ENCODE measurements at regions not wholly inside any gene's neighbourhood (a gene's known extent, or its start where the extent isn't known, plus 50 kb on each side); places are given as distances from the start of the nearest gene placed in this dataset.
"Not testable (repeated sequence)": the region's sequence is repeated elsewhere in the genome, so short reads cannot be mapped to it uniquely, and the experiment has no call there.

DNA sequence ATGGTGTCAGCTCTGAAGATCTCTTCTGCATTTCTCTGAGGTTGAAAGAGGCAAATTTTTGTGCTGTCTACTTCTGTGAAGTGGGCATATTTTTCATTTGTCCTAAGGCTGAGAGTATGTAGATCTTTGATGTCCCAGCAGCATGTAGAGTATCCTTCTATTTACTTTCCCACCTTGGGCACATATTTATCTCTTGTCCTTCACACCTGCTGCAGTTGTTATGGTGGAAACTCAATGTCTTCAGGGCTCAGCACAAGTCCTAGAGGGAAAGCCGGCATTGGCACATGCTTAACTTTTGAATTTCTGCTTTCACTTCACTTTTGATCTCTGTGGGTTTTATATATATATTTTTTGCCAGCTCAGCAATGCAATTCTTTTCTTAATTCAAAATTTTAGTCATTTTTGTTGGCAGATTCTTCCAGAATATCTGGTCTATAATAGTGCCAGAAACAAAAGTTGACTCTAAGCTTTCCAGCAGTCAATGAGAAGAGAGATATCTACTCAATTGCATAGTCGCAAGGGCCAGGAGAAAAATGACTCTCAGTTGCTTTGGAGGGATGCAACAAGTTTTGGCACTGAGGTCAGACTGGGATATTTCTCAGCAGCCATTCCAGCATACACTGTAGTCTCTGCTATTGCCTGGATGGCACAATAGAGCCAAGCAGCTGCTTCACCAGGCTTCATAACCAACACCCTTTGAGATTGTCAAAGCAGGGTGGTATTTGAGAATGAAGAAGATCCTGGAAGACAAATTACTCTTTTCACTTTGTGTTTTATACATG is 127.8 kb upstream of the FAT1 start:
- no peak for DNase-seq

DNA sequence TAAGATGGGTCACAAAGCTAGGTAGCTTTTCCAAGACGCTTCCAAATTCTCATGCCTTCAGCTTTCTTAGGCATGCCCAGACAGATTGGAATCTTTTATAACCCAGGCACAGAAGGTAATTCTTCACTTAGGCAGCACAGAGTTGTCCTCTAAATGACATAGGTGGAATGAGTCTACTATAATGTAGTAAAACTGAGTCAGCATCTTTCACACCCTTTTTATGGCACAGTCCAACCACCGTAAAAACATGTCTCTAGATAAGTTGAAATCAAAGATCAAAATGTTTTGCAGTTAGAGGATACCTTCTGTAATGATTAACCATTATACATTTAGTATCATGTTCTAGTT is 128.4 kb upstream of the FAT1 start:
- DNase-seq = no peak

DNA sequence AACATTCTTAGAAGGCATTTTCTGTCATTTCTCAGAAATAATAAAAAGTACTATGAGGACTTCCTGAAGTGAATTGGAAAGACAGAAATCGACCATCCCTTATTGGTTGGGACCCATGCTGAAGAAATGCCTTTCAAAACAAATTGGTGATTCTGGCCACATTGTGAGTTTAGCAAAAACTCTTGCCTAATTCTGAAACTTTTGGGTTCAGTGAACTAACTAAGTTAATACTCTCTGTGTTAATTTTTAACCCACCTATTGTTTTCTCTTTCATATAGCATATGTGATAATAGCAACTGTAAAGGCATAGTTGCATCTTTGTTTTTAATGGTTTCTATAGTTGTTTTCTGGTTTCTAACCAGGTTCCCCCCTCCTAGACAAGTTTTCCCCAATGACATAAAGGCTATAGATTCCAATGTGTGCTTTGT is 129.3 kb upstream of the FAT1 start:
- no peak for DNase-seq

- no peak for DNase-seq
Observed at GRCh38 chr4:186854256-186854655, 130.6 kb upstream of the FAT1 start.

DNA sequence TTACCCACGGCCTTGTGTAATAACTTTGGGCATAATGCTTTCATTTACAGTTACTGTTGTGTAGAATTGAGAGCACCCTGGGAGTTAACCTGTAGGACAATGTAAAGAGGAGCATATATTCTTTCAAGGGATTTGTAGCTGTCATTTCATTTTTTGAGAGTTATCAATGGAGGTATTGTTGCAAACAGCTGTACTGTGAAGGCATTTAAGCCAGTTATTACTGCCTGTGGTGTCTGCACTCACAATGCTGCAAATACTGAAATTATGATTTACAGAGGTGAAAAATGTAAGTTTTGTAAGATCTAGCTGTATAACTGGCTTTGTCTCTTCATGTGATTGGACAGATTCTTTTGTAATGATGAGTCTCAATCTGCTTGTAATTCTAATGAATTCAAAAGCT is 131.5 kb upstream of the FAT1 start:
- DNase-seq = no peak

GRCh38 chr4:186857793-186858192 is 134.1 kb upstream of the FAT1 start:
- no peak for DNase-seq

- no peak for DNase-seq
Observed at GRCh38 chr4:186858355-186858754, 134.7 kb upstream of the FAT1 start.

DNA sequence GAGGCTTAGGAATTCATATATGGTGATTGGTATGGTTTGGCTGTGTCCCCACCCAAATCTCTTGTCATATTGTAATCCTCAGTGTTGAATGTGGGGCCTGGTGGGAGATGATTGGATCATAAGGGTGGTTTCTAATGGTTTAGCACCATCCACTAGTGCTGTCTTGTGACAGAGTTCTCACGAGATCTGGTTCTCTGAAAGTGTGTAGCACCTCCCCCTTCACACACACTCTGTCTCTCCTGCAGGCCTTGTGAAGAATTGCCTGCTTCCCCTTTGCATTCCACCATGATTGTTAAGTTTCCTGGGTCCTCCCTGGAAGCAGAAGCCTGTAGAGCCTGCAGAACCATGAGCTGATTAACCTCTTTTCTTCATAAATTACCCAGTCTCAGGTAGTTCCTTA is 135.8 kb upstream of the FAT1 start:
- DNase-seq = no peak

DNA sequence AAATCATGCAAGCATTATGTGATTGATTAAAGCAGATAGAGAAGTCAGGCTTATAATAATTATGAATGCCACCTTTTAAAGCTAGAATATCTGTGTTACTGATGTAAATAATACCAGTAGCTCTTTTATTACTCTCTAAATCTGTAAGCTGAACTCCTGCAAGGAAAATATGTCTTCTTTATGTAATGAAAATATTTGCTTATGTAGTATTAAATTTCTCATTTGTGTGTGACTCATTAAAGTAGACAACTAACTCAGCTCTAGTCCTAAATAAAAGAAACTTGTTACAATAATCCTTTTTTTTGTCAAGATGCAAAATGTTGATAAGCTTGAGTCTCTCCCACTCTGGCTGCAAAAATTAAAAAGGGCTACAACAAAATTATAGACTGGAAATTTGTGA is 137.7 kb upstream of the FAT1 start:
- DNase-seq = no peak

DNA sequence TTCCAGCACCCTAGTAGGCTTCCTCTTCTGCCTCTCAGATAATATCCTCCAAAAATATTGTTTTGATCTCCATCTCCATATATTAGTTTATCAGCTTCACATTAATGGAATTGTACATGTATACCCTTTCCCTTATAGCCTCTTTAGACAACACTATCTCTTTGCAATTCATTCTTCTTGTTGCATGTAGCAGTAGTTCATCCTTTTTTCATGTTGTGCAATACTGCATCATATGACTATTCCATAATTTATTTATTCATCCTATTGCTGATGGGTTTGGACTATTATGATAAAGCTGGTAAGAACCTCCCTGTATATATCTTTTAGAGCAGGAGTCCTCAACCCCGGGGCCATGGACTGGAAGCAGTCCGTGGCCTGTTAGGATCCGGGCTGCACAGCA is 148.2 kb upstream of the FAT1 start:
- no peak for DNase-seq

DNA sequence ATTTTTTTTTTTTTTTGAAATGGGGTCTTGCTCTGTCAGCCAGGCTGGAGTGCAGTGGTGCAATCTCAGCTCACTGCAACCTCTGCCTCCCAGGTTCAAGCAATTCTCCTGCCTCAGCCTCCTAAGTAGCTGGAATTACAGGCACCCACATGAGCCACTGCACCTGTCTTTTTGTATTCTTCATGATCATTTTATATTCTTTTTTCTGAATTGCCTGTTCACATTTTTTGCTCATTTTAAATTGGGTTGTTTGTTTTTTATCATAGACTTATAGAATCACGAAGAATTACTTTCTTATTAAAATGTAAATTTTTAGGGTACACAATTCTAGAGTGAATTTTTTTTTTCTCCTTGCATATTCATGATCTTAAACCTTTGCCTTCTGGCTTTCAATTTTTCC is 149.4 kb upstream of the FAT1 start:
- DNase-seq = not testable (repeated sequence)

GRCh38 chr4:186875476-186875875 is 151.8 kb upstream of the FAT1 start:
- no peak for DNase-seq

- no peak for DNase-seq
Observed at GRCh38 chr4:186876961-186877626, 153.4 kb upstream of the FAT1 start.

GRCh38 chr4:186878203-186878776 is 154.6 kb upstream of the FAT1 start:
- no peak for DNase-seq

GRCh38 chr4:186881521-186882220 is 158.0 kb upstream of the FAT1 start:
- DNase-seq = peak; percentile 70

DNA sequence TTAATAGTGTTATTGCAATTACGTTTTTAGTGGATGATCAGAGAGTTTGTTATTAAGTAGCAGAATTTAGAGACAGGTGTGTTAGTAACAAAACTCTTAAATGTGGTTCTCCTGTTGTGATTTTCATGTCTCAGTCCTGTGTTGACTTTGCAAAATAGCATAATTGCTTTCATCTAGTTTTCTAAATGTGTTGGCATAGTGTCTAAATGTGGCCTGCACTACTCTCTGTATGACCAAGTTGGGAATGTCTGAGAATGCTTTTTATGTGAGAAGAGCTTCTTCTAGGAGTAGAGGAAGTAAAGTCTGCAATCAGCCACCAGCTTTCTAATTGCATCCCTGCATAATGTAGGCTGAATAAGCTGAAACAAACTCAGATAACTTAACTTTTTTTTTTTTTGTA is 158.6 kb upstream of the FAT1 start:
- DNase-seq = no peak

- no peak for DNase-seq
Observed at GRCh38 chr4:186885289-186885688, 161.6 kb upstream of the FAT1 start.

DNA sequence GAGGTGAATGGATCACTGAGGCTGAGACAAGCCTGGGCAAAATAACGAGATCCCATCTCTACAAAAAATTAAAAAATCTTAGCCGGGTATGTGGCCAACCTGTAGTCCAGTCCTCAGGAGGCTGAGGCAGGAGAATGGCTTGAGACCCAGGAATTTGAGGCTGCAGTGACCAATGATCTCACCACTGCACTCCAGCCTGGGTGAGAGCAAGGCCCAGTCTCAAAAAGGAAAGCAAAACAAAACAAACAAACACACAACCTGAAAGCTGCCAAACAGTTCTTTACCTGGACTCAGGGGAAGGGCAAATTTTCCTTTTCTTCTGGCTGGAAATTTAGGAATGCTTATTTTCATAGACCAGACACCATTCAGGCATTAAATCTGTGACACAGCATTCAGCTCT is 163.1 kb upstream of the FAT1 start:
- DNase-seq = no peak

- DNase-seq = no peak
Observed at GRCh38 chr4:186887291-186887700, 163.6 kb upstream of the FAT1 start.

DNA sequence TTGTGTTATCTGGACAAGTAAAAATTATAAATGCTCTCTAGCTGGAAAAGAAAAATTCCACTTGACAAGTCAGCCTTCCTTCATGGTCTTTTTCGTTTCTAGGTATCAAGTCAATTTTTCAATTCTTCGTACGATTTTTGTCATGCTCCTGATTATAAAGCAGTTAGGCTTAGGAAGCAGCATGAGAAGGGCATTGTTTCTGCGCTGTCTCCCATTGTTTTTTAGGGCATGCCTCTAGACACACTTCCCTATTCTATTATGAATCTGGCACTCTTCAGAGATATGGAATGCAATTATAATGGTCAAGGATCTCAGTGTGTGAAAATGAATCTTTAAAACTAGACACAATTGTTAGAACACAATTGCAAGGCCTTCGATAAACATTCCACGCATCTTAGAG is 164.1 kb upstream of the FAT1 start:
- DNase-seq = no peak

DNA sequence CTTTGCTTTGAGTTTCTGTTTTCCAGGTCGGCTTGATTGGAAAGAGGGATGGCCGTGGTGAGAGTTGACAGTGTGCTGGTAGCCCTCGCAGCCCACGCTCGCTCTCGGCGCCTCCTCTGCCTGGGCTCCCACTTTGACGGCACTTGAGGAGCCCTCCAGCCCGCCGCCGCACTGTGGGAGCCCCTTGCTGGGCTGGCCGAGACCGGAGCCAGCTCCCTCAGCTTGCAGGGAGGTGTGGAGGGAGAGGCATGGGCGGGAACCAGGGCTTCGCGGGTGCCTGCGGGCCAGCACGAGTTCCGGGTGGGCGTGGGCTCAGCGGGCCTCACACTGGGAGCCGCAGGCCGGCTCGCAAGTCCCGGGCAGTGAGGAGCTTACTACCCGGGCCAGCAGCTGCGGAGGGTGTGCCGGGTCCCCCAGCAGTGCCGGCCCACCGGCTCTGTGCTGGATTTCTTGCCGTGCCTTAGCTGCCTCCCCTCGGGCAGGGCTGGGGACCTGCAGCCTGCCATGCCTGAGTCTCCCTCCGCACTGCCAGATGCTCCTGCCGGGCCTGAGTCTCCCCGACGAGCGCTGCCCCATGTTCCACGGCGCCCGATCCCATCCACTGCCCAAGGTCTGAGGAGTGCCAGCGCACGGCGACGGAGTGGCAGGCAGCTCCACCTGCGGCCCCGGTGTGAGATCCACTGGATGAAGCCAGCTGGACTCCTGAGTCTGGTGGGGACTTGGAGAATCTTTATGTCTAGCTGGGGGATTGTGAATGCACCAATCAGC is 166.4 kb upstream of the FAT1 start:
- DNase-seq = no peak

GRCh38 chr4:186891859-186892486 is 168.3 kb upstream of the FAT1 start:
- no peak for DNase-seq

GRCh38 chr4:186898367-186898766 is 174.7 kb upstream of the FAT1 start:
- no peak for DNase-seq

All from DMS53 (cell line).